Endothelial cell (in vitro differentiated cells): ENCODE measurements at regions not wholly inside any gene's neighbourhood (a gene's known extent, or its start where the extent isn't known, plus 50 kb on each side); places are given as distances from the start of the nearest gene placed in this dataset.

Experiments used
- DNase-seq: peaks from one replicate; pipeline ENCODE4 v3.0.0; 2021; ENCODE audit warnings: low spot score
- H3K27ac Mint-ChIP-seq: one replicate; pipeline ENCODE4 v1.8.0; 2021; ENCODE audit warnings: mixed read lengths, inconsistent platforms; ENCODE audit not compliant: unreplicated experiment
- H3K27me3 Mint-ChIP-seq: one replicate; pipeline ENCODE4 v1.8.0; 2021; ENCODE audit warnings: mild to moderate bottlenecking, moderate library complexity, mixed read lengths, inconsistent platforms; ENCODE audit not compliant: unreplicated experiment
- H3K36me3 Mint-ChIP-seq: one replicate; pipeline ENCODE4 v1.8.0; 2021; ENCODE audit warnings: mild to moderate bottlenecking, low read depth, mixed read lengths, inconsistent platforms; ENCODE audit not compliant: unreplicated experiment
- H3K4me1 Mint-ChIP-seq: one replicate; pipeline ENCODE4 v1.8.0; 2021; ENCODE audit warnings: mild to moderate bottlenecking, mixed read lengths, inconsistent platforms; ENCODE audit not compliant: unreplicated experiment
- H3K4me3 Mint-ChIP-seq: one replicate; pipeline ENCODE4 v1.8.0; 2021; ENCODE audit warnings: mild to moderate bottlenecking, mixed read lengths, inconsistent platforms; ENCODE audit not compliant: unreplicated experiment
- H3K9me3 Mint-ChIP-seq: one replicate; pipeline ENCODE4 v1.8.0; 2021; ENCODE audit warnings: mixed read lengths, inconsistent platforms; ENCODE audit not compliant: unreplicated experiment
- CTCF ChIP-seq: fragments of 200-600 bp; sonication (generic); IDR thresholded peaks from one replicate; pipeline ENCODE4 v1.5.0; 2021; ENCODE audit warnings: antibody characterized with exemption; ENCODE audit not compliant: unreplicated experiment

GRCh38 chr5:23027830-23028229 is 174.7 kb upstream of the CDH12 start:
- Mint-ChIP-seq H3K4me1 (no peaks in the 10 kb centered on the region), H3K27ac (no peak overlapping the region), H3K27me3 (no peaks in the 10 kb centered on the region), H3K36me3 (no peaks in the 10 kb centered on the region), H3K9me3 (no peaks in the 10 kb centered on the region), H3K4me3 (no peak overlapping the region)
- no peak for DNase-seq
- TF ChIP-seq CTCF, result no peak

GRCh38 chr5:23027331-23027730 is 174.2 kb upstream of the CDH12 start:
- no peak for DNase-seq
- no peak for TF ChIP-seq CTCF

GRCh38 chr5:23026252-23027170 is 173.4 kb upstream of the CDH12 start:
- DNase-seq, result no peak
- H3K4me1 Mint-ChIP-seq, result no peaks in the 10 kb centered on the region
- TF ChIP-seq CTCF, result no peak
- no peaks in the 10 kb centered on the region for H3K9me3 Mint-ChIP-seq
- no peak overlapping the region for H3K27ac Mint-ChIP-seq
- H3K27me3 Mint-ChIP-seq, result no peaks in the 10 kb centered on the region
- H3K36me3 Mint-ChIP-seq, result no peaks in the 10 kb centered on the region
- no peak overlapping the region for H3K4me3 Mint-ChIP-seq

More at GRCh38 chr5:23027331-23027730, 174.2 kb upstream of the CDH12 start:
- Mint-ChIP-seq H3K27ac (no peak overlapping the region), H3K36me3 (no peaks in the 10 kb centered on the region), H3K27me3 (no peaks in the 10 kb centered on the region), H3K4me3 (no peak overlapping the region), H3K9me3 (no peaks in the 10 kb centered on the region), H3K4me1 (no peaks in the 10 kb centered on the region)

GRCh38 chr5:23025629-23026233 is 172.6 kb upstream of the CDH12 start:
- Mint-ChIP-seq H3K4me1 (no peaks in the 10 kb centered on the region), H3K27ac (no peak overlapping the region)

More at GRCh38 chr5:23025629-23026233, 172.6 kb upstream of the CDH12 start:
- Mint-ChIP-seq H3K9me3 (no peaks in the 10 kb centered on the region), H3K4me3 (no peak overlapping the region), H3K36me3 (no peaks in the 10 kb centered on the region), H3K27me3 (no peaks in the 10 kb centered on the region)
- no peak for TF ChIP-seq CTCF
- no peak for DNase-seq
